ENCODE measurements at regions not wholly inside any gene's neighbourhood (a gene's known extent, or its start where the extent isn't known, plus 50 kb on each side); places are given as distances from the start of the nearest gene placed in this dataset.

- no peak for DNase-seq
These were observed 117.7 kb downstream of the ETS2 start for GRCh38 chr21:38923429-38923828.

GRCh38 chr21:38922474-38923235 is 116.9 kb downstream of the ETS2 start:
- peak; percentile 66 for DNase-seq

- DNase-seq = peak; percentile 62
These were observed 116.0 kb downstream of the ETS2 start for GRCh38 chr21:38921511-38922251.

- peak; percentile 88 for DNase-seq
These were observed 115.1 kb downstream of the ETS2 start for GRCh38 chr21:38920631-38921398.

GRCh38 chr21:38918607-38919346 is 113.0 kb downstream of the ETS2 start:
- DNase-seq = no peak

- no peak for DNase-seq
These were observed 111.5 kb downstream of the ETS2 start for GRCh38 chr21:38917043-38917774.

- DNase-seq = no peak
These were observed 110.7 kb downstream of the ETS2 start for GRCh38 chr21:38916214-38916964.

GRCh38 chr21:38915546-38915945 is 109.8 kb downstream of the ETS2 start:
- DNase-seq = no peak

- peak; percentile 26 for DNase-seq
These were observed 109.0 kb downstream of the ETS2 start for GRCh38 chr21:38914528-38915293.

GRCh38 chr21:38913893-38914527 is 108.3 kb downstream of the ETS2 start:
- DNase-seq = no peak

- peak; percentile 49 for DNase-seq
These were observed 107.6 kb downstream of the ETS2 start for GRCh38 chr21:38913120-38913892.

- no peak for DNase-seq
These were observed 107.0 kb downstream of the ETS2 start for GRCh38 chr21:38912789-38913119.

- peak; percentile 46 for DNase-seq
These were observed 106.4 kb downstream of the ETS2 start for GRCh38 chr21:38912102-38912629.

GRCh38 chr21:38911484-38912101 is 105.9 kb downstream of the ETS2 start:
- no peak for DNase-seq

- DNase-seq = peak; percentile 20
These were observed 104.8 kb downstream of the ETS2 start for GRCh38 chr21:38910390-38911067.

GRCh38 chr21:38909929-38910328 is 104.2 kb downstream of the ETS2 start:
- no peak for DNase-seq

- peak; percentile 33 for DNase-seq
These were observed 103.4 kb downstream of the ETS2 start for GRCh38 chr21:38909109-38909508.

- no peak for DNase-seq
These were observed 102.8 kb downstream of the ETS2 start for GRCh38 chr21:38908537-38908936.
